ENCODE measurements at regions not wholly inside any gene's neighbourhood (a gene's known extent, or its start where the extent isn't known, plus 50 kb on each side); places are given as distances from the start of the nearest gene placed in this dataset.

DNA sequence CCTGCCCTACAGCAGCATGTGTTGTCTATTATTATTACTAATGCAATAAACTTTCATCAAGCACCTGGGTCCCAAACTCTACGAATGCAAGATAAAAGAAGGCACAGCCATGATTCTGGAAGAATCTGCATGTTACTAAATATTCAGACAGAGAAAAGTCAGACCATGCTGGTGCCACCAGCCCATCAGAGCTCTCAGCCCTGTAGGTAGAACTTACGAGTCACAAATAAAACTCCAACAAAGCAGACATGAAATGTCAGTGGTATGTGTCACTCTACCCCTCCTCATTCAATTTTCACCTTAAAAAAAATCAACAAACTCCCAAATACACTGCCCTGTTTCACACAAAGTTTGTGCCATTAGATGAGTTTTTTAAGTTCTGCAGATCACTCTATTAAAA, 62.4 kb upstream of the TIAM1 start:
- TF ChIP-seq ARNTL (CRISPR knock-in tag; IDR thresholded peaks at IDR 0.05; ENCODE audit: borderline replicate concordance, low read depth), result no peak
- TF ChIP-seq, protein P1, sequence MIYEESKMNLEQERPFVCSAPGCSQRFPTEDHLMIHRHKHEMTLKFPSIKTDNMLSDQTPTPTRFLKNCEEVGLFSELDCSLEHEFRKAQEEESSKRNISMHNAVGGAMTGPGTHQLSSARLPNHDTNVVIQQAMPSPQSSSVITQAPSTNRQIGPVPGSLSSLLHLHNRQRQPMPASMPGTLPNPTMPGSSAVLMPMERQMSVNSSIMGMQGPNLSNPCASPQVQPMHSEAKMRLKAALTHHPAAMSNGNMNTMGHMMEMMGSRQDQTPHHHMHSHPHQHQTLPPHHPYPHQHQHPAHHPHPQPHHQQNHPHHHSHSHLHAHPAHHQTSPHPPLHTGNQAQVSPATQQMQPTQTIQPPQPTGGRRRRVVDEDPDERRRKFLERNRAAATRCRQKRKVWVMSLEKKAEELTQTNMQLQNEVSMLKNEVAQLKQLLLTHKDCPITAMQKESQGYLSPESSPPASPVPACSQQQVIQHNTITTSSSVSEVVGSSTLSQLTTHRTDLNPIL (CRISPR knock-in tag; IDR thresholded peaks at IDR 0.05; ENCODE audit: low read depth), result no peak
- TF ChIP-seq PATZ1 (CRISPR knock-in tag; IDR thresholded peaks at IDR 0.05; ENCODE audit: borderline replicate concordance), result no peak
- TF ChIP-seq CSDC2 (CRISPR knock-in tag; IDR thresholded peaks at IDR 0.05), result no peak

Measured in SK-N-SH treated with all-trans-retinoic acid at 6 μM for 48 hours (cell line).